NB4 (cell line): ENCODE measurements at regions not wholly inside any gene's neighbourhood (a gene's known extent, or its start where the extent isn't known, plus 50 kb on each side); places are given as distances from the start of the nearest gene placed in this dataset.
"Not testable (repeated sequence)": the region's sequence is repeated elsewhere in the genome, so short reads cannot be mapped to it uniquely, and the experiment has no call there.

Experiments used
- DNase-seq: peaks from one replicate; pipeline ENCODE4 v3.0.0; 2010; ENCODE audit warnings: low read depth
- H3K4me3 ChIP-seq: one replicate; pipeline ENCODE4 v1.5.1; 2011; ENCODE audit warnings: mild to moderate bottlenecking, low read depth, low read length, moderate library complexity
- MAX ChIP-seq: IDR thresholded peaks from 2 replicates; pipeline ENCODE4 v1.6.1; 2011; ENCODE audit warnings: low read depth, low read length
- MYC ChIP-seq: IDR thresholded peaks from 2 replicates; pipeline ENCODE4 v1.6.1; 2011; ENCODE audit warnings: low read depth, low read length
- POLR2A ChIP-seq: IDR thresholded peaks from 2 replicates; pipeline ENCODE4 v1.6.1; 2011; ENCODE audit warnings: mild to moderate bottlenecking; ENCODE audit not compliant: insufficient read length; ENCODE audit errors: extremely low read depth
- TF ChIP-seq, protein P1 (sequence below): IDR thresholded peaks from one replicate; pipeline ENCODE4 v1.5.1; 2012; ENCODE audit warnings: low read depth, low read length

DNA sequence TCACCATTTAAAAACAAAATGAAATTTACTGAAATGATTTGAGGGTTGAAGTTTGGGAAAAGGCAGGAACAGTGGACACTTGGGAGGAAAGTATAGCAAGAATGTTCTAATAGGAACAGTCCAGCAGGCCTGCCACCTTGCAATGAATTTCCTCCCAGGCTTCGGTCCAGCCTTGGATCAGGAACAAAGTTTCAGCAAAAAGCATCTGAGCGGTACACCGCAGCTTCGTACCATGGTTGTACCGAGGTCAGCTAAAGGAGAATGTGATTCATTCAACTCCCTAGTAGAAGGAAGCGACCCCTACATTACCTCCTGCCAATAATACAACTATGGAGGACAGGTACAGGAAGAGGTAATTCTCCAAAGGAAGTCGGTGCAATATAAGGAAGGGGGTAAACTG is 111.4 kb downstream of the ENC1 start:
- H3K4me3 ChIP-seq, result no peak overlapping the region
- DNase-seq, result no peak
- no peak for TF ChIP-seq MYC
- no peak for TF ChIP-seq POLR2A
- TF ChIP-seq, protein P1, sequence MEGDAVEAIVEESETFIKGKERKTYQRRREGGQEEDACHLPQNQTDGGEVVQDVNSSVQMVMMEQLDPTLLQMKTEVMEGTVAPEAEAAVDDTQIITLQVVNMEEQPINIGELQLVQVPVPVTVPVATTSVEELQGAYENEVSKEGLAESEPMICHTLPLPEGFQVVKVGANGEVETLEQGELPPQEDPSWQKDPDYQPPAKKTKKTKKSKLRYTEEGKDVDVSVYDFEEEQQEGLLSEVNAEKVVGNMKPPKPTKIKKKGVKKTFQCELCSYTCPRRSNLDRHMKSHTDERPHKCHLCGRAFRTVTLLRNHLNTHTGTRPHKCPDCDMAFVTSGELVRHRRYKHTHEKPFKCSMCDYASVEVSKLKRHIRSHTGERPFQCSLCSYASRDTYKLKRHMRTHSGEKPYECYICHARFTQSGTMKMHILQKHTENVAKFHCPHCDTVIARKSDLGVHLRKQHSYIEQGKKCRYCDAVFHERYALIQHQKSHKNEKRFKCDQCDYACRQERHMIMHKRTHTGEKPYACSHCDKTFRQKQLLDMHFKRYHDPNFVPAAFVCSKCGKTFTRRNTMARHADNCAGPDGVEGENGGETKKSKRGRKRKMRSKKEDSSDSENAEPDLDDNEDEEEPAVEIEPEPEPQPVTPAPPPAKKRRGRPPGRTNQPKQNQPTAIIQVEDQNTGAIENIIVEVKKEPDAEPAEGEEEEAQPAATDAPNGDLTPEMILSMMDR, result no peak
- no peak for TF ChIP-seq MAX

DNA sequence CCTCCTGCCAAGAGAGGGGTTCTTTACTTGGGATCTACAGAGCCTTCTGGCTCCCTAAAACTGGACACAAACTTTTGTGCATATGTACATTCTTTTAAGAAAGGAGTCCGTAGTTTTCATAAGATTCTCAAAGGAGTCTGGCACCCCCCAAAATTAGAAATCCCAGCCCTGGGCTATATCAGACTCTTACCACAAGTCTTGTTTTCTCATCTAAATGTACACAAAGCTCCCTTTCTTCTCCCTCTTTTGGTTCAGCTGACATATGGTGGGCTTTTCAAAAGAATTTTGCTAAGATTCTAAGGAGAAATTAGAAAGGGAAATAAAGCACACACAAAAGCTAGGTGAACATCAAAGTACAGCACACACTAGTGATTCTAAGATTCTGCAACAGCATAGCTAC is 114.4 kb downstream of the ENC1 start:
- H3K4me3 ChIP-seq, result no peak overlapping the region
- DNase-seq, result no peak
- TF ChIP-seq MYC, result no peak
- TF ChIP-seq POLR2A, result no peak
- TF ChIP-seq, protein P1, result no peak
- TF ChIP-seq MAX, result no peak

GRCh38 chr5:74524767-74525166 is 115.8 kb downstream of the ENC1 start:
- H3K4me3 ChIP-seq, DNase-seq: not testable (repeated sequence)

DNA sequence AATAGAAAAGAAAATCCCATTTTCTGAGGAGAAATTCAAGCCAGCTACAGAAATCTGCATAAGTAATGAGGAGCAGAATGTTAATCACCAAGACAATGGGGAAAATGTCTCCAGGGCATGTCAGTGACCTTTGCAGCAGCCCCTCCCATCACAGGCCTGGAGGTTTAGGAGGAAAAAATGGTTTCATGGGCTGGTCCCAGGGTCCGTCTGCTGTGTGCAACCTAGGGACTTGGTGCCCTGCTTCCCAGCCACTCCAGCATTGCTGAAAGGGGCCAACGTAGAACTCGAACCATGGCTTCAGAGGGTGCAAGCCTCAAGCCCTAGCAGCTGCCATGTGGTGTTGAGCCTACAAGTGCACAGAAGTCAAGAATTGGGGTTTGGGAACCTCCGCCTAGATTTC is 116.8 kb downstream of the ENC1 start:
- not testable (repeated sequence) for DNase-seq, H3K4me3 ChIP-seq

DNA sequence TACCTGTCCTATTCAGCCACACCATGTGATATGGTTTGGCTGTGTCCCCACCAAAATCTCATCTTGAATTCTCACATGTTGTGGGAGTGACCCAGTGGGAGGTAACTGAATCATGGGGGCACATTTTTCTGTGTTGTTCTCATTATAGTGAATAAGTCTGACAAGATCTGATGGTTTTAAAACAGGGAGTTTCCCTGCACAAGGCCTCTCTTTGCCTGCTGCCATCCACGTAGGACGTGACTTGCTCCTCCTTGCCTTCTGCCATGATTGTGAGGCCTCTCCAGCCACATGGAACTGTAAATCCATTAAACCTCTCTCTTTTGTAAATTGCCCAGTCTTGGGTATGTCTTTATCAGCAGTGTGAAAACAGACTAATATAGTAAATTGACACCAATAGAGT is 117.7 kb downstream of the ENC1 start:
- H3K4me3 ChIP-seq, DNase-seq: not testable (repeated sequence)

DNA sequence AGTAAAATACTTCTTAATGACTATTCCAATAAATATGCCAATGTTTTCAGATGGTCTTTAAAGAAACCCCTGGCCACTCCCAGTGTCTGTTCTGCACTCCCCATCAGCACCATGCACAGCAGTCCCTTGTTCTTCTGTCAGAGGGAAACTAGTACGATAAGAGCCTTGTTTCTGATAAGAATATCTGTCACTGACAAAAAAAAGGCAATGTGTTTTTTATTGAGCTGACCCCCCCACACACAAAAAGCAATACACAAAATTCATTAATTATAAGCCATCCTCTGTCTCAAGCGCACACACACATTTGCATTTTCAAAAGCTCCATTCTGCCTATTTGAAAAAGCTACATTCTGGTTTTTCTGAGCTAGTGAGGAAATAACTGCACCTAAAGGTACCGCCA is 119.1 kb downstream of the ENC1 start:
- TF ChIP-seq MAX (no peak), MYC (no peak), POLR2A (no peak)
- TF ChIP-seq, protein P1, result no peak
- no peak overlapping the region for H3K4me3 ChIP-seq
- DNase-seq, result no peak

GRCh38 chr5:74519679-74520078 is 120.8 kb downstream of the ENC1 start:
- no peak overlapping the region for H3K4me3 ChIP-seq
- no peak for TF ChIP-seq MAX
- TF ChIP-seq MYC, result no peak
- DNase-seq, result no peak

GRCh38 chr5:74519161-74519571 is 121.4 kb downstream of the ENC1 start:
- DNase-seq, result no peak
- TF ChIP-seq, protein P1, result no peak

More at GRCh38 chr5:74519161-74519571, 121.4 kb downstream of the ENC1 start:
- H3K4me3 ChIP-seq, result no peak overlapping the region
